Lower leg skin (tissue), 4 donors: ENCODE measurements at regions not wholly inside any gene's neighbourhood (a gene's known extent, or its start where the extent isn't known, plus 50 kb on each side); places are given as distances from the start of the nearest gene placed in this dataset.

Experiments used
- DNase-seq, 2 donors: peaks; one replicate each; pipeline ENCODE4 v3.0.0-alpha.2; 2019; ENCODE audit warnings: low spot score in 2 of 2
- H3K4me3 ChIP-seq: fragments of 200-600 bp; sonication (generic); 2 replicates; pipeline ENCODE4 v1.5.1; 2017; ENCODE audit warnings: mild to moderate bottlenecking, low read depth; ENCODE audit not compliant: poor library complexity, severe bottlenecking
- CTCF ChIP-seq, 3 donors: fragments of 450-650 bp; IDR thresholded peaks; one replicate each; pipeline ENCODE4 v1.5.1; 2016; ENCODE audit warnings: antibody characterized with exemption in 3 of 3, mild to moderate bottlenecking in 3 of 3, moderate library complexity in 2 of 3
- POLR2A ChIP-seq, 2 donors: fragments of 450-650 bp; IDR thresholded peaks; one replicate each; pipeline ENCODE4 v1.6.1; 2016 to 2017; ENCODE audit warnings: antibody characterized with exemption in 2 of 2, mild to moderate bottlenecking in 1 of 2, moderate library complexity in 1 of 2
- WGBS, 2 donors: methylation state at CpG; one replicate each; pipeline ENCODE4 v1.1.5; 2018; 5-methylcytosine and 5-hydroxymethylcytosine counted together
- intact Hi-C: fragments of 100-400 bp; cut with DNase I; formaldehyde crosslinking; loops from one replicate; pipeline ENCODE4 v1.15.0; 2023; ENCODE audit warnings: low total_unique reads

- intact Hi-C loops, result no loop called here
- no peak for TF ChIP-seq POLR2A (IDR thresholded peaks at IDR 0.05)
- TF ChIP-seq CTCF (IDR thresholded peaks at IDR 0.05), result no peak
- no peak for DNase-seq
- no peak overlapping the region for H3K4me3 ChIP-seq
- 85 to 88% methylated on average over 6 of the region's 6 CpGs for WGBS, 2 donors
Measured at GRCh38 chr11:8794126-8794525, 111.5 kb downstream of the RPL27A start.

- TF ChIP-seq POLR2A (IDR thresholded peaks at IDR 0.05) (no peak), CTCF (IDR thresholded peaks at IDR 0.05) (no peak)
- WGBS, 2 donors, result 87 to 94% methylated on average over 2 of the region's 2 CpGs
- H3K4me3 ChIP-seq, result no peak overlapping the region
- no peak for DNase-seq
- intact Hi-C loops, result no loop called here
Measured at GRCh38 chr11:8794677-8795103, 112.1 kb downstream of the RPL27A start.

GRCh38 chr11:8796941-8797340 lies 114.0 kb upstream of the AKIP1 start:
- no peak for TF ChIP-seq POLR2A (IDR thresholded peaks at IDR 0.05)
- TF ChIP-seq CTCF (IDR thresholded peaks at IDR 0.05), result no peak

GRCh38 chr11:8799273-8799672 lies 111.7 kb upstream of the AKIP1 start:
- DNase-seq, result no peak
- TF ChIP-seq POLR2A (IDR thresholded peaks at IDR 0.05) (no peak), CTCF (IDR thresholded peaks at IDR 0.05) (no peak)
- H3K4me3 ChIP-seq, result no peak overlapping the region
- intact Hi-C loops, result no loop called here
- WGBS, 2 donors, result 86 to 91% methylated on average over 2 of the region's 2 CpGs

More at GRCh38 chr11:8796941-8797340, 114.0 kb upstream of the AKIP1 start:
- 0 to 56% methylated on average over 1 of the region's 1 CpG for WGBS, 2 donors
- no peak overlapping the region for H3K4me3 ChIP-seq
- intact Hi-C loops, result no loop called here
- no peak for DNase-seq

- WGBS, 2 donors, result 36 to 77% methylated on average over 1 of the region's 1 CpG
- DNase-seq, result no peak
- intact Hi-C loops, result no loop called here
- no peak overlapping the region for H3K4me3 ChIP-seq
- TF ChIP-seq CTCF (IDR thresholded peaks at IDR 0.05), result no peak
- TF ChIP-seq POLR2A (IDR thresholded peaks at IDR 0.05), result no peak
Measured at GRCh38 chr11:8800520-8801110, 110.4 kb upstream of the AKIP1 start.

- 95 to 97% methylated on average over 9 of the region's 9 CpGs for WGBS, 2 donors
- no peak for DNase-seq
- intact Hi-C loops, result no loop called here
- TF ChIP-seq CTCF (IDR thresholded peaks at IDR 0.05) (no peak), POLR2A (IDR thresholded peaks at IDR 0.05) (no peak)
- H3K4me3 ChIP-seq, result no peak overlapping the region
Measured at GRCh38 chr11:8801121-8801520, 109.9 kb upstream of the AKIP1 start.
